Activated naive CD8-positive, alpha-beta T cell treated with anti-CD3 and anti-CD28 coated beads, Interleukin-2, amount 50 U/mL, for 16 hours (primary cell): ENCODE measurements at regions not wholly inside any gene's neighbourhood (a gene's known extent, or its start where the extent isn't known, plus 50 kb on each side); places are given as distances from the start of the nearest gene placed in this dataset.

ENCODE experiments used
- DNase-seq: peaks from one replicate; pipeline ENCODE4 v3.0.0-alpha.2; 2020; ENCODE audit warnings: low read depth, low spot score

- DNase-seq = no peak
Observed at GRCh38 chr5:133741396-133741795, 129.1 kb upstream of the FSTL4 start.

- DNase-seq = no peak
Observed at GRCh38 chr5:133739181-133739780, 126.9 kb upstream of the FSTL4 start.

GRCh38 chr5:133738271-133738670 is 125.9 kb upstream of the FSTL4 start:
- DNase-seq = no peak

GRCh38 chr5:133736512-133736911 is 124.2 kb upstream of the FSTL4 start:
- no peak for DNase-seq

DNA sequence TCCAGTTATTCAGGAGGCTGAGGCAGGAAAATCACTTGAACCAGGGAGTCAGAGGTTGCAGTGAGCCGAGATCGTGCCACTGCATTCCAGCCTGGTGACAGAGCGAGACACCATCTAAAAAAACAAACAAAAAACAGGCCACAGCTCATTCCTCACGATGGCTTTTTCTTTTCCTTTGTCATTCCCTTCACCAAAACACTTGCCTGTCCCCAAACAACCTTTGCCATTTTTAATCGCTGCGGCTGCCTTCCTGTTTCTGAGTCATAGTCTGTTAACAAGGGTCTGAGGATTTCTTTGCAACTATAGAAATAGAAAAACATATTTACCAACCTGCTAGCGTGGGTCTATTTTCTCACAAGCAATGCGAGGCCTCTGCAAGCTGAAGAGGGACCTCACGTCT is 123.0 kb upstream of the FSTL4 start:
- DNase-seq = no peak

GRCh38 chr5:133734916-133735315 is 122.6 kb upstream of the FSTL4 start:
- no peak for DNase-seq

DNA sequence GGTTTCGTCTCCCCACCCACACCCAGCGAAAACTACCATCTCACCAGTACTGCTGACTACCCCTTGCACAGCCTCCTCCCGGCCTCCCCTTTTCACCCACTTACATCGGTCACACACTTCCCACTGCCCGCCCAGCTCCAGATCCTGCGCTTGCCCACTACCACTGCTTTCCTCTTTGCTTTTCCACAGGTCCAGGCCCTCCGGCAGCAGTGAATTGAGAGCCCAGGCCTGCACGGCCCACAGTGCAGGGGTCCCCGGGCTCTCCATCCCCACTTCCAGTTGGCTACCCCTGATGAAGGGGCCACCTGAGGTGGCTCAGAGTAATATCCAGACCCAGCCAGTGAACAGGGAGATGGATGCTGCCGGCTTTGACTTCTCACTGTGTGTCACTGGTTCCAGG is 120.2 kb upstream of the FSTL4 start:
- no peak for DNase-seq

GRCh38 chr5:133731951-133732350 is 119.6 kb upstream of the FSTL4 start:
- DNase-seq = no peak

DNA sequence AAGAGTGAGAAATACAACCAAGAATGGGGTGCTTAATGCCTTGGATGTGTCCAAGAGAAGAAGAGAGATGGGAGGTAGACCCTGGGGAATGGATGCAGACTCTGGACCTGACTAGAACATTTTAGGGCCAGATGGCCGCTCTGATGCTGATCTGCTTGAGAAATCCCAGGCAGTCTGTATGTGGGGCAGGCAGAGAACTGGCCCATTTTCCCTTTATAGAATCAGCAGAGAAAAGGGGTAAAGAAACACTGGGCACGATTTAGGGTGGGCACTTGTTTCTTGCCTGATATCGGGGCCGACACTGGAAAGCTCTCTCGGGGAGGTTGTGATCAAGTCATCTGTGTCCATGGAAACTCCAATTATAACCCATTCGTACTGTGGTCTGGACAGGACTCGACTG is 118.5 kb upstream of the FSTL4 start:
- no peak for DNase-seq

- no peak for DNase-seq
Observed at GRCh38 chr5:133730346-133730745, 118.0 kb upstream of the FSTL4 start.

DNA sequence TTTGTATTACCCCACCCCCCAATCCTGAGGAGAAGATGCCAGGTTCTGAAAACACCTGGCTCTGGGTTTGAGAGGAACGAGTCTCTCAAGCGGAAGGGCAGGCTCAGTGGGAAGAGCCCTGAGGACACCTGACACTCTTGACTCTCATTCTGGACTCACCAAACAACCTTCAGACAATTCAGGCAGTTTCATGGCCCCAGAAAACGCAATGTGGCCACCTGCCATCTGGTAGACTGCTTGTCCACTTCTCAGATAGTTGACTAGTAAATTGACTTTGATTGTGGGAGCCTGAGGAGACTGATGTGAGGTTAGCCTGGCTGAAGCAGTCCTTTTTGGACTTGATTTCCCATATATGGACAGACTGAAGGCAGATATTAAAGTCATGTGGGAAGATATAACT is 117.5 kb upstream of the FSTL4 start:
- DNase-seq = no peak

DNA sequence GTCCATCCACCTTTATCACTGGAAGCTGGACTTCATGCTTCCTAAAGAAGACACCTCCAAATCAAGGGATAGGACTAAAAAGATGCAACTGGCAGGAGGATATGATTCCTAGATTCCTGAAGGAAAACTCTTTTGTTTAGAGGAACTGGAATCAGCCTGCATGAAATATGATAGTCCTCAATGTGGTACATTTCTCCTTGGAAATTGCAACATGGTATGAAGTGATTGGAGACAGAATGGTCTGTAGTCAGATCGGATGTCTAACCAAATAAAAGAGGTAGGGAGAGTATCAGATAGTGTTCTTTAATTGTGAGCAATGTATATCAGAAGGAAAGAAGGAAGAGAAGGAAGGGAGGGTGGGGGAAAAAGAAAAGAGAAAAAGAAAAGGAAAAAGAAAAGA is 116.1 kb upstream of the FSTL4 start:
- DNase-seq = no peak

GRCh38 chr5:133727636-133728035 is 115.3 kb upstream of the FSTL4 start:
- no peak for DNase-seq

DNA sequence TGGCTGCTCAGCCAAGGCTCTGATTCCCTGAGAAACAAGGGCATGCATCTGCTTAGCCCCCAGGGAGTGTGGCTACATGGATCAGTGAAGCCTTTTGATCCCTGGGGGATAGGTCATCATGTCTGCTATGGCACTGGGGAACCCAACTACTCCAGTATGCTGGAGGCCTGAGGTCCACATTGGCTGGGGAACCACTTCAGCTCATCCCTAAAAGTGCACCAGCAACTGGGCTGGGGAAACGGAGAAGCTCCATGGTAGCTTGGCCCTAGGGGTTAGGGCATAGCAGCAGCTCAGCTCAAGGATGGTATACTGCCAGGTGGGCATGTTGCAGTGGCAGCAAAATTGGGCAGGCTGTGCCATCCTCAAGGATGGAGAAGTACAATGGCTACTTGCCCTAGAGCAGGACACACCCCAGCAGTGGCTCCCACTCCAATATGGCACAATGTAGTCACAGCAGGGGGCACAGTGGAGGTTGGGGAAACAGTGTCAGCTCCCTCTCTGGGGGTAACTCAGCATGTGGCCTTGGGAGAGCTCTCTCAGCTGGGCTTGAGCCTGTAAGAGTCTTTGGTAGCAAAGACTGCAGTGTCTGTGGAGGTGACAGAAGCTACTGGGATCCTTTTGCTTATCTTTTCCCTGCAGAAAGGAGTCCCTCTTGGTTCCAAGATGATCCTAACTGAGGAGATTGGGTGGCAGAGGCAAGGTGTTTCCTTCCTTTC is 111.5 kb upstream of the FSTL4 start:
- DNase-seq = no peak

GRCh38 chr5:133723126-133723525 is 110.8 kb upstream of the FSTL4 start:
- DNase-seq = no peak

DNA sequence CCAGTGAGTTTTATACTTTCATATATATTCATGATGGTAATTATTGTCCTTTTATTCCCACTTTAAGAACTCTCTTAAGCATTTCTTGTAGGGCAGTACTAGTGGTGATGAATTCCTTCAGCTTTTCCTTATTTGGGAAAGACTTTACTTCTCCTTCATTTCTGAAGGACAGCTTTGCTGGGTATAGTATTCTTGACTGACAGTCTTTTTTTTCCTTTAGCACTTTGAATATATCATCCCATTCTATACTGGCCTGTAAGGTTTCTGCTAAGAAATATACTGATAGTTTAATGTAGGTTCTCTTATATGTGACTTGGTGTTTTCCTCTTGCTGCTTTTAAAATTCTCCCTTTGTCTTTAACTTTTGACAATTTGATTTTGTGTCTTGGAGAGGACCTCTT is 109.0 kb upstream of the FSTL4 start:
- no peak for DNase-seq

DNA sequence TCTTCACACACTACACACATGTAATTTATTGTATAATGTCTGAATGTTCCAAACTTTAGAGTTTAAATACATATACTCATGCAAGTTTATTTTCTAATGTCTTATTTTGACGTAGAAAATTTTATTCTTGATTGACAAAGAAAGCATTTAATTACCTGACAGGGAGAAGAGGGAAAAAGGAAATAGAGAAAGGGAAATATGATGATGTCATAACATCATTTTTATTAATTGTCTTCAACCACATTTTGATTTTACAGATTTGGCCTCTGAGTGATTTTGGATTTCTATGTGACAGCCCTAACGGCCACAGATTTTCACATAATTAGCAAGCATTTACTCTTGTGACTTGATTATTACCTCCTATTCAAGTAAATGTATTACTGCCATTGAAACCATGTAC is 106.1 kb upstream of the FSTL4 start:
- DNase-seq = no peak

DNA sequence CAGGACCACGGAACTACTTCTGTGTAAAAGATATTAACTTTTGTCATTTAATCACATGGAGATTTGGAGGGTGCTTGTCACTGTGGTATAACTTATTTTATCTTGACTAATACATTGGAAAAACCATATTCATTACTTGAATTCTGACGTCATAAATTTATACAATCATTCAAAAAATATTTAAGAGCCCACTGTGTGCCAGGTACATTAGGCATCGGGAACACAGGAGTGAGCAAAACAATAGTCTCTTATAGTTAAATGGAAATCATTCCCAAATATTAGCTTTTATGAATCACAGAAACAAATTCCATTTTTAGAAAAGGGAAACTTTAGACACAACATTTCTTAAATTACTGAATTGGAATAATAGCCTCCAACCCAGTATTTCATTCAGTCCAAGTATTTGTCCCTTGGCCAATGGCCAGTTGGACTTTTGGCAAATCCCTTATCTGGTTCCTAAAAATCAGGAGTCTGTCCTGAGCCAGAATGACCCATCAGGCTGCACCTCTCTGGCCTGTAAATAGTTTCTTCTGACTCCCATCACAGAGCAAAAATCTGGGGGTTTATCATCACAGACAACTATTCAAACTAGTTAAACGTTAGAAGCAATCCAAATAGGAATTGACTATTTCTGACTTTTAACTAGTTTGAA is 104.3 kb upstream of the FSTL4 start:
- no peak for DNase-seq

DNA sequence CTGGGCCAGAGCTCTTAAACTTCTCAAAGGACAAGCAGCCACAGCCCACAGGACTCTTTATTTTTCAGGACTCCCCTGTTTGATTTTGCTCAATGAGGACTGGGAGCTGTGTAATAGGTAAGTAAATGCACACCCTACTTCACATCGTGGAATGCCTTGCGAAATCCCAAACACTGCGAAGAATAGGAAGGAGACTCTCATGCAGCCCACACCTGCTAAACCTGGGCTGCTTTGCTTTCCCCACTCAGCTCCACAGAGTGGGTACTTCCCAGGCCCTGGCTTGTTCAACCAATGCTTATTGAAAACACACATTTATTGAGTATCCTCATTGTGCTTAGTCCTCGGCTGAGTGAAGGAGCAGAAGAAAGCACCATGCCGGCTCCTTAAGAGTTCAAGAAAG is 103.3 kb upstream of the FSTL4 start:
- no peak for DNase-seq

DNA sequence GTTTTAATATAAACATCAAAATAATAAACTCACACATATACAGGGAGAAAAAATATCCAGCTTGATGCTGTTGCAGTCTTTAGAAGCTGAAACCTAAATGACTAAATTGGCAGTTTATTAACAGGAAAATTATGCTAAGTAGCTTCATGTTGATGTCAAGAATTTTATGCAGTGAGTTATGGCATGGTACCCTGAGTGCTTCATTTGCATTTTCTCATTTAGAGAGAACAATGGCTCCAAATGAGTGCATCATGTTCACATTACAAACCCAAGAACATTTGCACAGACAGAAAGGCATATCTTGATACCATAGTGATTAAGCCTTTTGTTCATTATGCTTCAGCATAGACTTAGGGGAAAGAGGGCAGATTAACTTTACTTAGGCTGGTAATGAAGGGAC is 102.9 kb upstream of the FSTL4 start:
- no peak for DNase-seq

- no peak for DNase-seq
Observed at GRCh38 chr5:133714161-133714915, 102.0 kb upstream of the FSTL4 start.

GRCh38 chr5:133713751-133714150 is 101.4 kb upstream of the FSTL4 start:
- no peak for DNase-seq

GRCh38 chr5:133713209-133713608 is 100.9 kb upstream of the FSTL4 start:
- DNase-seq = no peak
